Lower leg skin (tissue), 3 donors: ENCODE measurements at regions not wholly inside any gene's neighbourhood (a gene's known extent, or its start where the extent isn't known, plus 50 kb on each side); places are given as distances from the start of the nearest gene placed in this dataset.

Source experiments
- CTCF ChIP-seq, 3 donors: fragments of 450-650 bp; IDR thresholded peaks; one replicate each; pipeline ENCODE4 v1.5.1; 2016; ENCODE audit warnings: antibody characterized with exemption in 3 of 3, mild to moderate bottlenecking in 3 of 3, moderate library complexity in 2 of 3
- POLR2A ChIP-seq, 2 donors: fragments of 450-650 bp; IDR thresholded peaks; one replicate each; pipeline ENCODE4 v1.6.1; 2016 to 2017; ENCODE audit warnings: antibody characterized with exemption in 2 of 2, mild to moderate bottlenecking in 1 of 2, moderate library complexity in 1 of 2

GRCh38 chr4:57865264-57865663, 755.1 kb upstream of the IGFBP7 start:
- TF ChIP-seq CTCF (IDR thresholded peaks at IDR 0.05), result no peak
- no peak for TF ChIP-seq POLR2A (IDR thresholded peaks at IDR 0.05)
